GM12878 (cell line): ENCODE measurements at regions not wholly inside any gene's neighbourhood (a gene's known extent, or its start where the extent isn't known, plus 50 kb on each side); places are given as distances from the start of the nearest gene placed in this dataset.

Source experiments
- ATAC-seq: fragments of 200-7000 bp; cut with Tn5 transposase; 3 replicates; pipeline ENCODE4 v1.9.1; 2020; ENCODE audit warnings: mild to moderate bottlenecking, moderate library complexity
- BruUV-seq: library from RNA; stranded (reverse); fragments of 400-500 nt; replicated peaks from 2 replicates; lab custom pipeline; 2021; lab: Mats Ljungman, UMichigan
- CTCF ChIA-PET: fragments of 300-600 bp; sonication (Branson Sonifier 250); formaldehyde crosslinking; extraction: SDS; loops from one replicate; lab custom pipeline; 2021; ENCODE audit warnings: inconsistent platforms; lab: Yijun Ruan, JAX
- POLR2A ChIA-PET: fragments of 350-600 bp; formaldehyde crosslinking; extraction: SDS; loops from one replicate; lab custom pipeline; 2021; ENCODE audit warnings: inconsistent platforms; lab: Charles Lee
- RAD21 ChIA-PET: fragments of 300-600 bp; sonication (Branson Sonifier 250); formaldehyde crosslinking; loops from one replicate; lab custom pipeline; 2023; ENCODE audit warnings: antibody characterized with exemption; ENCODE audit not compliant: unreplicated experiment; lab: Charles Lee
- SMC1A ChIA-PET: fragments of 300-600 bp; sonication (Branson Sonifier 250); formaldehyde crosslinking; loops from one replicate; lab custom pipeline; 2023; ENCODE audit not compliant: unreplicated experiment, uncharacterized antibody; lab: Charles Lee
- DNase-seq: peaks from one replicate; pipeline ENCODE4 v3.0.0-alpha.2; 2011; ENCODE audit warnings: low read depth, low spot score
- FAIRE-seq: peaks from 3 replicates; lab custom pipeline; 2011; peaks lifted over from hg19 to GRCh38; lab: Jason Lieb, UNC
- H2AFZ ChIP-seq: 2 replicates; pipeline ENCODE4 v1.6.0; 2011; ENCODE audit warnings: low read depth, low read length, control low read depth; ENCODE audit not compliant: control insufficient read depth
- H3K27ac ChIP-seq: 2 replicates; pipeline ENCODE4 v1.5.1; 2011; ENCODE audit warnings: control low read depth; ENCODE audit not compliant: control insufficient read depth, insufficient read depth
- H3K27me3 ChIP-seq, 2 experiments: replicated peaks in 1 of 2; 2 replicates each; pipeline versions ENCODE4 v1.6.0 to v1.6.1; 2011; ENCODE audit warnings: low read length in 1 of 2; ENCODE audit not compliant: control insufficient read depth in 2 of 2, insufficient read depth in 2 of 2
- H3K36me3 ChIP-seq, 2 experiments: 2 replicates each; pipeline ENCODE4 v1.5.1; 2011; ENCODE audit warnings: low read length in 1 of 2; ENCODE audit not compliant: control insufficient read depth in 2 of 2, insufficient read depth in 2 of 2
- H3K4me1 ChIP-seq: 2 replicates; pipeline ENCODE4 v1.6.1; 2011; ENCODE audit warnings: mild to moderate bottlenecking, low read length, moderate library complexity, mixed read lengths; ENCODE audit not compliant: control insufficient read depth, insufficient read depth
- H3K4me2 ChIP-seq: 2 replicates; pipeline ENCODE4 v1.6.0; 2011; ENCODE audit warnings: control low read depth; ENCODE audit not compliant: control insufficient read depth, insufficient read depth
- H3K4me3 ChIP-seq: fragments of 200-600 bp; sonication (generic); 2 replicates; pipeline ENCODE4 v1.5.1; 2016
- H3K79me2 ChIP-seq: 2 replicates; pipeline ENCODE4 v1.6.0; 2011; ENCODE audit warnings: low read length; ENCODE audit not compliant: control insufficient read depth, insufficient read depth
- H3K9ac ChIP-seq: 2 replicates; pipeline ENCODE4 v1.8.0; 2011; ENCODE audit warnings: low read length, control low read depth, mixed read lengths; ENCODE audit not compliant: control insufficient read depth, insufficient read depth
- H3K9me3 ChIP-seq: replicated peaks from 3 replicates; pipeline ENCODE4 v1.5.1; 2011; ENCODE audit warnings: mild to moderate bottlenecking, low read length; ENCODE audit not compliant: control insufficient read depth, insufficient read depth
- H4K20me1 ChIP-seq: 2 replicates; pipeline ENCODE4 v1.6.0; 2011; ENCODE audit not compliant: control insufficient read depth, insufficient read depth
- ATF7 ChIP-seq: fragments of 450-650 bp; IDR thresholded peaks from 2 replicates; pipeline ENCODE4 v1.6.1; 2016; ENCODE audit warnings: low read depth, mild to moderate bottlenecking
- BHLHE40 ChIP-seq, 2 experiments: fragments of 450-650 bp in 1 of 2; IDR thresholded peaks; 2 replicates each; pipeline ENCODE4 v1.6.1; 2011 to 2017; ENCODE audit warnings: low read depth in 2 of 2, borderline replicate concordance in 1 of 2, improper control_type of control experiment in 1 of 2, low read length in 1 of 2, mild to moderate bottlenecking in 1 of 2
- BMI1 ChIP-seq: fragments of 450-650 bp; IDR thresholded peaks from 2 replicates; pipeline ENCODE4 v1.6.1; 2016; ENCODE audit warnings: mild to moderate bottlenecking, moderate library complexity, borderline replicate concordance
- CEBPB ChIP-seq, 2 experiments: fragments of 150-350 bp in 1 of 2; IDR thresholded peaks; 2 replicates each; pipeline ENCODE4 v1.6.1; 2012 to 2014; ENCODE audit warnings: low read depth in 2 of 2, low read length in 2 of 2, borderline replicate concordance in 1 of 2, inconsistent platforms in 1 of 2
- E2F8 ChIP-seq: fragments of 450-650 bp; IDR thresholded peaks from 2 replicates; pipeline ENCODE4 v1.6.1; 2018; ENCODE audit warnings: mild to moderate bottlenecking, low read depth, moderate library complexity; ENCODE audit not compliant: partially characterized antibody
- EP300 ChIP-seq, 2 experiments: fragments of 150-350 bp in 1 of 2; IDR thresholded peaks; 2 replicates each; pipeline ENCODE4 v1.6.1; 2011 to 2012; ENCODE audit warnings: low read depth in 2 of 2, low read length in 2 of 2, borderline replicate concordance in 1 of 2, improper control_type of control experiment in 1 of 2, inconsistent platforms in 1 of 2; ENCODE audit not compliant: control insufficient read depth in 1 of 2
- HDAC6 ChIP-seq: fragments of 200-600 bp; sonication (generic); IDR thresholded peaks from one replicate; pipeline ENCODE4 v1.8.0; 2017; ENCODE audit warnings: antibody characterized with exemption; ENCODE audit not compliant: unreplicated experiment
- JUNB ChIP-seq: IDR thresholded peaks from 2 replicates; pipeline ENCODE4 v1.6.1; 2016; ENCODE audit warnings: antibody characterized with exemption, mild to moderate bottlenecking
- KAT2A ChIP-seq: conservative IDR thresholded peaks from 2 replicates; pipeline ENCODE4 v1.6.1; 2011; ENCODE audit warnings: low read depth, low read length; ENCODE audit not compliant: control insufficient read depth
- KLF5 ChIP-seq: fragments of 450-650 bp; IDR thresholded peaks from 2 replicates; pipeline ENCODE4 v1.6.1; 2014; ENCODE audit warnings: mild to moderate bottlenecking; ENCODE audit not compliant: partially characterized antibody
- MYC ChIP-seq: IDR thresholded peaks from 2 replicates; pipeline ENCODE4 v1.6.1; 2011; ENCODE audit warnings: mild to moderate bottlenecking, low read length, moderate library complexity, inconsistent platforms; ENCODE audit not compliant: insufficient read depth, insufficient replicate concordance, insufficient read length, severe bottlenecking
- PAX5 ChIP-seq: IDR thresholded peaks from 2 replicates; pipeline ENCODE4 v1.6.1; 2011; ENCODE audit warnings: low read depth, low read length, borderline replicate concordance
- PKNOX1 ChIP-seq: fragments of 450-650 bp; IDR thresholded peaks from 2 replicates; pipeline ENCODE4 v1.6.1; 2016; ENCODE audit warnings: mild to moderate bottlenecking
- POLR2A ChIP-seq: IDR thresholded peaks from 2 replicates; pipeline ENCODE4 v1.6.1; 2011; ENCODE audit warnings: low read depth, mild to moderate bottlenecking, low read length
- RFX5 ChIP-seq: IDR thresholded peaks from 2 replicates; pipeline ENCODE4 v1.6.1; 2011; ENCODE audit warnings: low read depth, low read length, improper control_type of control experiment
- TAF1 ChIP-seq: IDR thresholded peaks from 2 replicates; pipeline ENCODE4 v1.6.1; 2011; ENCODE audit warnings: mild to moderate bottlenecking, low read depth, low read length, borderline replicate concordance
- WGBS: methylation state at CpG from one replicate; pipeline ENCODE4 v1.1.6; 2016; ENCODE audit warnings: low lambda C conversion rate; ENCODE audit not compliant: insufficient replicate concordance, insufficient coverage; ENCODE audit errors: missing lambda C conversion rate; 5-methylcytosine and 5-hydroxymethylcytosine counted together
- in situ Hi-C: fragments of 300-500 bp; cut with MboI; formaldehyde crosslinking; loops from 9 replicates; pipeline ENCODE4 v1.14.3; 2018; ENCODE audit warnings: mixed read lengths
- intact Hi-C: fragments of 100-400 bp; cut with micrococcal nuclease; formaldehyde crosslinking; loops from one replicate; pipeline ENCODE4 v1.14.2; 2022; ENCODE audit not compliant: unreplicated experiment
- TF ChIP-seq, protein P1 (sequence below): IDR thresholded peaks from 2 replicates; pipeline ENCODE4 v1.6.1; 2011; ENCODE audit warnings: low read depth, low read length, improper control_type of control experiment, borderline replicate concordance

- no peak overlapping the region for H3K4me2 ChIP-seq
- H3K9me3 ChIP-seq = no peaks in the 10 kb centered on the region
- WGBS = 7% methylated on average over 3 of the region's 3 CpGs
- in situ Hi-C loops = no loop called here
- no peak overlapping the region for H3K4me3 ChIP-seq
- FAIRE-seq (no peak), ATAC-seq (no peak), DNase-seq (no peak)
- SMC1A ChIA-PET = interaction anchor here (1.1 to 1.6 kb wide), 3 partner anchors 11 to 53 kb away, joined by 3 to 4 read pairs (median 4); no protein-coding TSS in a partner anchor
- TF ChIP-seq HDAC6 (no peak), PKNOX1 (no peak), CEBPB (IDR thresholded peaks at IDR 0.05; ENCODE audit: borderline replicate concordance in 1 of 2, low read depth in 2 of 2, low read length in 2 of 2) (no peak), POLR2A (no peak), BMI1 (no peak), TAF1 (no peak), RFX5 (no peak), KLF5 (no peak), JUNB (no peak), E2F8 (no peak), PAX5 (no peak), EP300 (IDR thresholded peaks at IDR 0.05; ENCODE audit: borderline replicate concordance in 1 of 2, control insufficient read depth in 1 of 2, low read depth in 2 of 2, low read length in 2 of 2) (no peak), BHLHE40 (IDR thresholded peaks at IDR 0.05; ENCODE audit: borderline replicate concordance in 1 of 2, low read depth in 2 of 2, low read length in 1 of 2) (no peak), KAT2A (no peak), MYC (no peak), ATF7 (no peak)
- TF ChIP-seq, protein P1, sequence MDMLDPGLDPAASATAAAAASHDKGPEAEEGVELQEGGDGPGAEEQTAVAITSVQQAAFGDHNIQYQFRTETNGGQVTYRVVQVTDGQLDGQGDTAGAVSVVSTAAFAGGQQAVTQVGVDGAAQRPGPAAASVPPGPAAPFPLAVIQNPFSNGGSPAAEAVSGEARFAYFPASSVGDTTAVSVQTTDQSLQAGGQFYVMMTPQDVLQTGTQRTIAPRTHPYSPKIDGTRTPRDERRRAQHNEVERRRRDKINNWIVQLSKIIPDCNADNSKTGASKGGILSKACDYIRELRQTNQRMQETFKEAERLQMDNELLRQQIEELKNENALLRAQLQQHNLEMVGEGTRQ = no peak
- CTCF ChIA-PET = interaction anchor here (1.4 kb wide), 1 partner anchor 763 kb away, joined by 5 read pairs; no protein-coding TSS in a partner anchor
- H3K4me1 ChIP-seq = no peaks in the 10 kb centered on the region
- no peaks in the 10 kb centered on the region for H4K20me1 ChIP-seq
- no peaks in the 10 kb centered on the region for H3K27me3 ChIP-seq
- H3K36me3 ChIP-seq = no peaks in the 10 kb centered on the region
- no peak overlapping the region for H3K27ac ChIP-seq
- POLR2A ChIA-PET = no interaction called here
- intact Hi-C loops = no loop called here
- no TSS peak for BruUV-seq
- RAD21 ChIA-PET = no interaction called here
- H3K79me2 ChIP-seq = no peaks in the 10 kb centered on the region
- H3K9ac ChIP-seq = no peak overlapping the region
- no peak overlapping the region for H2AFZ ChIP-seq
These were observed 542.7 kb upstream of the LMO3 start for GRCh38 chr12:17148706-17149105.
